DND-41 (cell line): ENCODE measurements at regions not wholly inside any gene's neighbourhood (a gene's known extent, or its start where the extent isn't known, plus 50 kb on each side); places are given as distances from the start of the nearest gene placed in this dataset.

Source experiments
- ATAC-seq: fragments of 200-7000 bp; cut with Tn5 transposase; 3 replicates; pipeline ENCODE4 v1.9.1; 2021; ENCODE audit warnings: low read depth; ENCODE audit not compliant: insufficient read depth
- DNase-seq: peaks from one replicate; pipeline ENCODE4 v3.0.0-alpha.2; 2020
- H2AFZ ChIP-seq: 2 replicates; pipeline ENCODE4 v1.6.0; 2012; ENCODE audit warnings: low read depth, low read length
- H3K27ac ChIP-seq: 2 replicates; pipeline ENCODE4 v1.5.1; 2012; ENCODE audit warnings: low read length, inconsistent platforms
- H3K27me3 ChIP-seq: fragments of 200-600 bp; sonication (generic); 2 replicates; pipeline ENCODE4 v1.6.0; 2012; ENCODE audit warnings: low read length, mild to moderate bottlenecking, inconsistent platforms; ENCODE audit not compliant: insufficient read depth, poor library complexity
- H3K36me3 ChIP-seq: 2 replicates; pipeline ENCODE4 v1.5.1; 2012; ENCODE audit warnings: low read length, inconsistent platforms; ENCODE audit not compliant: insufficient read depth
- H3K4me1 ChIP-seq: 2 replicates; pipeline ENCODE4 v1.5.1; 2012; ENCODE audit warnings: mild to moderate bottlenecking, low read length; ENCODE audit not compliant: insufficient read depth
- H3K4me2 ChIP-seq: 2 replicates; pipeline ENCODE4 v1.6.0; 2012; ENCODE audit warnings: mild to moderate bottlenecking, moderate library complexity, low read length, inconsistent platforms; ENCODE audit not compliant: insufficient read depth
- H3K4me3 ChIP-seq, 2 experiments: fragments of 200-600 bp in 1 of 2; shearing (Covaris generic) in 1 of 2; 2 replicates each; pipeline ENCODE4 v1.5.1; 2012 to 2016; ENCODE audit warnings: inconsistent platforms in 2 of 2, low read length in 2 of 2, mild to moderate bottlenecking in 2 of 2, low read depth in 1 of 2, moderate library complexity in 1 of 2
- H3K79me2 ChIP-seq: 2 replicates; pipeline ENCODE4 v1.6.0; 2012; ENCODE audit warnings: low read length, inconsistent platforms; ENCODE audit not compliant: insufficient read depth
- H3K9ac ChIP-seq: 2 replicates; pipeline ENCODE4 v1.6.0; 2012; ENCODE audit warnings: low read depth, mild to moderate bottlenecking, inconsistent platforms, low read length, moderate library complexity
- H3K9me3 ChIP-seq: 2 replicates; pipeline ENCODE4 v1.5.1; 2012; ENCODE audit warnings: low read length, moderate library complexity, mild to moderate bottlenecking, inconsistent platforms; ENCODE audit not compliant: insufficient read depth, severe bottlenecking
- H4K20me1 ChIP-seq: 2 replicates; pipeline ENCODE4 v1.6.0; 2012; ENCODE audit warnings: low read length; ENCODE audit not compliant: insufficient read depth
- CTCF ChIP-seq: IDR thresholded peaks from 2 replicates; pipeline ENCODE4 v1.5.1; 2012; ENCODE audit warnings: borderline replicate concordance, low read length, moderate library complexity, mild to moderate bottlenecking; ENCODE audit not compliant: poor library complexity, severe bottlenecking; ENCODE audit errors: extremely low read depth
- EZH2 ChIP-seq: IDR thresholded peaks from 3 replicates; pipeline ENCODE4 v1.6.1; 2012; ENCODE audit warnings: borderline replicate concordance, low read depth, mild to moderate bottlenecking, moderate library complexity, low read length, inconsistent platforms; ENCODE audit not compliant: severe bottlenecking

GRCh38 chr5:98064118-98064685 is 709.3 kb upstream of the RGMB start:
- H3K9me3 ChIP-seq, result no peaks in the 10 kb centered on the region
- H3K36me3 ChIP-seq, result no peaks in the 10 kb centered on the region
- H3K4me2 ChIP-seq, result no peak overlapping the region
- H3K27ac ChIP-seq, result no peak overlapping the region
- H2AFZ ChIP-seq, result no peak overlapping the region
- H4K20me1 ChIP-seq, result no peaks in the 10 kb centered on the region
- DNase-seq, result no peak
- no peak for ATAC-seq
- H3K79me2 ChIP-seq, result no peaks in the 10 kb centered on the region
- no peaks in the 10 kb centered on the region for H3K27me3 ChIP-seq
- no peak overlapping the region for H3K4me3 ChIP-seq
- H3K9ac ChIP-seq, result no peak overlapping the region
- no peak for TF ChIP-seq CTCF
- no peak for TF ChIP-seq EZH2
- 0 out of 2 replicates have a peak, but pooled peaks cover 4% of the 10 kb centered on the region for H3K4me1 ChIP-seq

- H3K4me1 ChIP-seq, result peaks cover 9% of the 10 kb centered on the region
- no peaks in the 10 kb centered on the region for H3K79me2 ChIP-seq
- H3K9ac ChIP-seq, result no peak overlapping the region
- TF ChIP-seq CTCF (no peak), EZH2 (no peak)
- no peaks in the 10 kb centered on the region for H3K36me3 ChIP-seq
- H3K9me3 ChIP-seq, result no peaks in the 10 kb centered on the region
- ATAC-seq, result no peak
- DNase-seq, result no peak
- no peaks in the 10 kb centered on the region for H4K20me1 ChIP-seq
- no peak overlapping the region for H3K4me2 ChIP-seq
- no peak overlapping the region for H3K4me3 ChIP-seq
- no peak overlapping the region for H2AFZ ChIP-seq
- H3K27ac ChIP-seq, result no peak overlapping the region
- no peaks in the 10 kb centered on the region for H3K27me3 ChIP-seq
Observed at GRCh38 chr5:98065261-98065909, 708.1 kb upstream of the RGMB start.

- Histone ChIP-seq H3K79me2 (no peaks in the 10 kb centered on the region), H3K4me2 (no peak overlapping the region), H3K9me3 (no peaks in the 10 kb centered on the region), H4K20me1 (no peaks in the 10 kb centered on the region), H3K27ac (no peak overlapping the region), H3K9ac (no peak overlapping the region), H3K4me1 (peaks cover 11% of the 10 kb centered on the region), H3K4me3 (no peak overlapping the region), H2AFZ (no peak overlapping the region), H3K27me3 (no peaks in the 10 kb centered on the region), H3K36me3 (no peaks in the 10 kb centered on the region)
- TF ChIP-seq CTCF (no peak), EZH2 (no peak)
- no peak for DNase-seq
- no peak for ATAC-seq
Observed at GRCh38 chr5:98066910-98067309, 706.6 kb upstream of the RGMB start.
